ENCODE measurements at regions not wholly inside any gene's neighbourhood (a gene's known extent, or its start where the extent isn't known, plus 50 kb on each side); places are given as distances from the start of the nearest gene placed in this dataset.
"Not testable (repeated sequence)": the region's sequence is repeated elsewhere in the genome, so short reads cannot be mapped to it uniquely, and the experiment has no call there.

GRCh38 chr2:4221434-4221833 is 518.1 kb downstream of the DCDC2C start:
- TF ChIP-seq CTCF (conservative IDR thresholded peaks at IDR 0.05; ENCODE audit: low read length) (no peak), EZH2phosphoT487 (IDR thresholded peaks at IDR 0.05; ENCODE audit: borderline replicate concordance) (no peak)
- no peaks in the 10 kb centered on the region for H3K4me1 ChIP-seq (ENCODE audit: insufficient read depth, low read length, poor library complexity, severe bottlenecking)

GRCh38 chr2:4221845-4222244 is 518.5 kb downstream of the DCDC2C start:
- Histone ChIP-seq H3K79me2 (ENCODE audit: insufficient read depth, low read length) (no peaks in the 10 kb centered on the region), H3F3A (ENCODE audit: low read depth) (no peaks in the 10 kb centered on the region), H3K4me1 (ENCODE audit: insufficient read depth, low read length, poor library complexity, severe bottlenecking) (no peaks in the 10 kb centered on the region), H3K36me3 (ENCODE audit: insufficient read depth, low read length) (no peaks in the 10 kb centered on the region), H3K9me3 (ENCODE audit: insufficient read depth, low read depth, low read length) (no peaks in the 10 kb centered on the region), H3K4me2 (ENCODE audit: low read depth, low read length, poor library complexity, severe bottlenecking) (no peak overlapping the region), H3K9ac (ENCODE audit: low read depth, low read length, poor library complexity, severe bottlenecking) (no peak overlapping the region), H3K9me2 (replicated peaks; ENCODE audit: low read depth, low read length) (no peaks in the 10 kb centered on the region), H3K27me3 (ENCODE audit: insufficient read depth, low read length, poor library complexity, severe bottlenecking) (no peaks in the 10 kb centered on the region), H4K20me1 (ENCODE audit: insufficient read depth, low read length, poor library complexity, severe bottlenecking) (no peaks in the 10 kb centered on the region), H2AFZ (ENCODE audit: low read length) (no peak overlapping the region), H3K4me3 (ENCODE audit: low read length, poor library complexity, severe bottlenecking) (no peak overlapping the region)
- TF ChIP-seq CTCF (conservative IDR thresholded peaks at IDR 0.05; ENCODE audit: low read length): no peak
- no peak for TF ChIP-seq EZH2phosphoT487 (IDR thresholded peaks at IDR 0.05; ENCODE audit: borderline replicate concordance)

More at GRCh38 chr2:4221434-4221833, 518.1 kb downstream of the DCDC2C start:
- Histone ChIP-seq H3F3A (ENCODE audit: low read depth) (no peaks in the 10 kb centered on the region), H4K20me1 (ENCODE audit: insufficient read depth, low read length, poor library complexity, severe bottlenecking) (no peaks in the 10 kb centered on the region), H3K4me3 (ENCODE audit: low read length, poor library complexity, severe bottlenecking) (no peak overlapping the region), H2AFZ (ENCODE audit: low read length) (no peak overlapping the region), H3K4me2 (ENCODE audit: low read depth, low read length, poor library complexity, severe bottlenecking) (no peak overlapping the region), H3K27me3 (ENCODE audit: insufficient read depth, low read length, poor library complexity, severe bottlenecking) (no peaks in the 10 kb centered on the region), H3K9me2 (replicated peaks; ENCODE audit: low read depth, low read length) (no peaks in the 10 kb centered on the region), H3K79me2 (ENCODE audit: insufficient read depth, low read length) (no peaks in the 10 kb centered on the region), H3K9ac (ENCODE audit: low read depth, low read length, poor library complexity, severe bottlenecking) (no peak overlapping the region), H3K9me3 (ENCODE audit: insufficient read depth, low read depth, low read length) (no peaks in the 10 kb centered on the region), H3K36me3 (ENCODE audit: insufficient read depth, low read length) (no peaks in the 10 kb centered on the region)

- not testable (repeated sequence) for H3K9me3 ChIP-seq (ENCODE audit: insufficient read depth, low read depth, low read length); H3F3A ChIP-seq (ENCODE audit: low read depth); H3K27me3 ChIP-seq (ENCODE audit: insufficient read depth, low read length, poor library complexity, severe bottlenecking); H2AFZ ChIP-seq (ENCODE audit: low read length); H3K9me2 ChIP-seq (replicated peaks; ENCODE audit: low read depth, low read length); H3K9ac ChIP-seq (ENCODE audit: low read depth, low read length, poor library complexity, severe bottlenecking); H3K4me2 ChIP-seq (ENCODE audit: low read depth, low read length, poor library complexity, severe bottlenecking); H3K79me2 ChIP-seq (ENCODE audit: insufficient read depth, low read length); H4K20me1 ChIP-seq (ENCODE audit: insufficient read depth, low read length, poor library complexity, severe bottlenecking); H3K4me3 ChIP-seq (ENCODE audit: low read length, poor library complexity, severe bottlenecking); H3K36me3 ChIP-seq (ENCODE audit: insufficient read depth, low read length); H3K4me1 ChIP-seq (ENCODE audit: insufficient read depth, low read length, poor library complexity, severe bottlenecking)
Observed at GRCh38 chr2:4244422-4244821, 541.0 kb downstream of the DCDC2C start.

GRCh38 chr2:4246364-4247131 is 543.2 kb downstream of the DCDC2C start:
- Histone ChIP-seq H3K27me3 (ENCODE audit: insufficient read depth, low read length, poor library complexity, severe bottlenecking) (no peaks in the 10 kb centered on the region), H3K36me3 (ENCODE audit: insufficient read depth, low read length) (no peaks in the 10 kb centered on the region), H3K79me2 (ENCODE audit: insufficient read depth, low read length) (no peaks in the 10 kb centered on the region), H3K4me2 (ENCODE audit: low read depth, low read length, poor library complexity, severe bottlenecking) (no peak overlapping the region), H3K9me3 (ENCODE audit: insufficient read depth, low read depth, low read length) (0 out of 2 replicates have a peak, but pooled peaks cover 3% of the 10 kb centered on the region), H2AFZ (ENCODE audit: low read length) (no peak overlapping the region), H4K20me1 (ENCODE audit: insufficient read depth, low read length, poor library complexity, severe bottlenecking) (no peaks in the 10 kb centered on the region), H3K4me1 (ENCODE audit: insufficient read depth, low read length, poor library complexity, severe bottlenecking) (no peaks in the 10 kb centered on the region), H3K9ac (ENCODE audit: low read depth, low read length, poor library complexity, severe bottlenecking) (no peak overlapping the region), H3K9me2 (replicated peaks; ENCODE audit: low read depth, low read length) (no peaks in the 10 kb centered on the region), H3F3A (ENCODE audit: low read depth) (no peaks in the 10 kb centered on the region), H3K4me3 (ENCODE audit: low read length, poor library complexity, severe bottlenecking) (no peak overlapping the region)
- TF ChIP-seq EZH2phosphoT487 (IDR thresholded peaks at IDR 0.05; ENCODE audit: borderline replicate concordance): no peak
- TF ChIP-seq CTCF (conservative IDR thresholded peaks at IDR 0.05; ENCODE audit: low read length): no peak
